ENCODE measurements at regions not wholly inside any gene's neighbourhood (a gene's known extent, or its start where the extent isn't known, plus 50 kb on each side); places are given as distances from the start of the nearest gene placed in this dataset.
"Not testable (repeated sequence)": the region's sequence is repeated elsewhere in the genome, so short reads cannot be mapped to it uniquely, and the experiment has no call there.

DNA sequence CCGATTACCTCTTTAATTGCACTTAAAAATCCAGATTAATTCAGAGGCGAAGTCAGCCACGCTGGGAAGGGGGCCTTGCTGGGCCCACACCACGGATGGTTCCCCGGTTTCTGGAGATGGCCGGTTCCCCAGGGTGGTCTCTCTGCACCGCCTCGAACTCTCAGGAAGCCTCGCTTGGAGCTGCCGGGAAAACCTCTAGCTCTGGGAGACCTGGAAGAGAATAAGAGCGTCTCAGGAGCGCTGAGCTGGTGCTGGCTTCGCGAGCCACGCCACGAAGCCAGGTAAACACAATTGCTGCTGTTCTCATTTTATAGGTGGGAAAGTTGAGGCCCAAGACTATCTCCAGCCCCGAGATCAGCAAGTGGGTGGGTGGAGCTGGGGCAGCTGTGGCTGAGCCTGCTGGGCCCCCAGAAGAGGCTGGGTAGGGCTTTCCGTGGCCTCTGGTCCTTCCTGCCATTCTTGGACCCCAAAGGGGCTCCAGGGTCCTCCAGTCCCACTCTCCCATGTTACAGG, 110.4 kb downstream of the MICALL2 start:
- no peaks in the 10 kb centered on the region for H3K9me3 Mint-ChIP-seq
- intact Hi-C loops (cut with micrococcal nuclease): no loop called here
- no peak overlapping the region for H3K4me3 Mint-ChIP-seq
- H3K36me3 Mint-ChIP-seq (ENCODE audit: low read depth): no peaks in the 10 kb centered on the region
- H3K27me3 Mint-ChIP-seq: no peaks in the 10 kb centered on the region
- H3K27ac Mint-ChIP-seq: no peak overlapping the region
- no peak for DNase-seq
- H3K4me1 Mint-ChIP-seq: no peaks in the 10 kb centered on the region

DNA sequence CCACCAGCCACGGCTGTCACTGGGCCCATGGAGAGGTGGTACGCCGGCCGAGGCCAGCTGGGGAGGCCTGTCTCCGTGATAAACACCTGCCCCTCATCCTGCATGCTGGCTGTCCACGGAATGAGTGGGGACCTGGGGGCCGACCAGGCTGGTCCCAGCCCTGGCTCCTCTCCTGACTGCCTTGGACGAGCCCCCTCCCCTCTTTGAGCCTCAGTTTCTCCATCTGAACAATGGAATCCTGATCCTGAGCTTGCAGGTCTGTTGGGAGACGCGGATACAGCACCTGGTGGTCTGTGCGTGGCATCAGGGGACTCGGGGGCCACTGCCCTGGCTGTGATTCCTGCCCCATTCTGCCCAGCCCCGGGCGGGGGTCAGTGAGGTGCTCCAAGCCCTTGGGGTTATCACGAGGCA, 109.9 kb downstream of the MICALL2 start:
- intact Hi-C loops (cut with micrococcal nuclease): no loop called here
- H3K36me3 Mint-ChIP-seq (ENCODE audit: low read depth): no peaks in the 10 kb centered on the region

GRCh38 chr7:1351881-1352625, 107.2 kb downstream of the MICALL2 start:
- no peak overlapping the region for H3K4me3 Mint-ChIP-seq
- DNase-seq: no peak
- no peaks in the 10 kb centered on the region for H3K9me3 Mint-ChIP-seq
- H3K36me3 Mint-ChIP-seq (ENCODE audit: low read depth): no peaks in the 10 kb centered on the region
- H3K27me3 Mint-ChIP-seq: no peaks in the 10 kb centered on the region
- H3K27ac Mint-ChIP-seq: no peak overlapping the region
- no peaks in the 10 kb centered on the region for H3K4me1 Mint-ChIP-seq
- intact Hi-C loops (cut with micrococcal nuclease): no loop called here

More for the DNA sequence above, 109.9 kb downstream of the MICALL2 start:
- H3K27me3 Mint-ChIP-seq: no peaks in the 10 kb centered on the region
- H3K4me1 Mint-ChIP-seq: no peaks in the 10 kb centered on the region
- H3K9me3 Mint-ChIP-seq: no peaks in the 10 kb centered on the region
- no peak overlapping the region for H3K27ac Mint-ChIP-seq
- no peak for DNase-seq
- no peak overlapping the region for H3K4me3 Mint-ChIP-seq

DNA sequence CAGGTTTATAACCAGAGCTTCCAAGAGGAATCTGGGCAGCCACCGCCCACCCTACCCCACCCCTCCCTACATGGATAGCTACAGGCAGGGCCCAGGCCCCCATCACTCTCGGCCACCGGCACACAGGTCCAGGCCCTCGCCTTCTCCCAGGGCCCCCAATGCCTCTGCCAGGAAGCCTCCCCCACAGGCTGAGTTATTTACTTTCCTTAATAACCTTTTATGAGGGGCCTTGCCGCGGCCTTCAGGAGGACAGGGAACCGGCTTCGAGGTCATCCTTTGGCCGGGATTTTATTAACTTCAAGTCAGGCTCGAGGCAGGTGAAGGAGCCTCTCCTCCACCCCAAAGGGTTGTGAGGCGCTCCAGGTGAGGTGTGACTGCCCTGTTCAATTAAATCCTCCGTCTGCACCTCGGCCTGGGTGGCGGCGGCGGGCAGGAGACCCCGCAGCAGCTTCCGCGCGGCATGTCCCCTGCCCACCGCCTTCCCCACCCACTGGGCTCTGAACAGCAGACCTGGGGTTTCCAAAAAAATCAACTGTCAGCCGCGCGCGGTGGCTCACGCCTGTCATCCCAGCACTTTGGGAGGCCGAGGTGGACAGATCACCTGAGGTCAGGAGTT, 106.5 kb downstream of the MICALL2 start:
- Mint-ChIP-seq H3K4me3 (no peak overlapping the region), H3K27me3 (no peaks in the 10 kb centered on the region), H3K27ac (no peak overlapping the region), H3K9me3 (no peaks in the 10 kb centered on the region), H3K4me1 (no peaks in the 10 kb centered on the region), H3K36me3 (ENCODE audit: low read depth) (no peaks in the 10 kb centered on the region)
- DNase-seq: no peak
- intact Hi-C loops (cut with micrococcal nuclease): no loop called here

- H3K9me3 Mint-ChIP-seq: no peaks in the 10 kb centered on the region
- H3K27ac Mint-ChIP-seq: no peak overlapping the region
- intact Hi-C loops (cut with micrococcal nuclease): no loop called here
- no peaks in the 10 kb centered on the region for H3K4me1 Mint-ChIP-seq
- DNase-seq: no peak
- H3K27me3 Mint-ChIP-seq: no peaks in the 10 kb centered on the region
- no peaks in the 10 kb centered on the region for H3K36me3 Mint-ChIP-seq (ENCODE audit: low read depth)
- H3K4me3 Mint-ChIP-seq: no peak overlapping the region
Observed at GRCh38 chr7:1354661-1355567, 104.4 kb downstream of the MICALL2 start.

DNA sequence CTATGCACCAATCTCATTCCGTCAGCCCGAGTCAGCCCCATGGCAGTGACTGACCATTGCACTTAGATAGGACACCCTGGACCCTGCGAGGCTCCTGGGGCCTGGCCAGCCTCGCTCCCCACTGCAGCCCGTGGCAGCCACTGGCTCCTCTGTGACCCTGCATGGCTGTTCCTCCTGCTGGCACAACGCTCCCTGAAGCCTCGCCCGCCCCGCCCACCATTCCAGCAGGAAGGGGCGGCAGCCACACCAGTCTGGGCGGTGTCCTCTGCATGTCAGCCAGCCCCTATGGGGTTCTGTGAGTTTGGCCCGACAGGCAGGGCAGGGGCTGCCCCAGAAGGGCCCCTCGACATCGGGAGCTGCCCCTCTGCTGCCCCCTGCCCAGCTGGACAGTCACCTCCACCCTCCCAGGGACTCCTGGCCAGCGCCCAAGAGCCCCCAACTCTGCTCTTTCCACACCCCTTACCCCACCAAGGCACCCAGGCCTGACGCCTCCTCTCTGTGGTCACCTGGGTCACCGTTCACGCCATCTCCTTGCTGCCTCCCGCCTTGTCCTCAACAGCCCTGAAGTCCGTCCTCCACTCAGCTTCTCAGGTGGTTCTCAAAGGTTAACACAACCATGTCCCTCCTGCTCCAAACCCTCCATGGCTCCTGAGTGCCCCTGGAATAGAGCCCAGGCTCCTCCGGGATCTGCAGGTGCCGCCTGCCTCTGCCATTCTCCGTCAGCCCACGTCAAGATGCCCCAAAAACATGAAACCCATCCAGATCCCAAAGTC, 103.5 kb downstream of the MICALL2 start:
- Mint-ChIP-seq H3K36me3 (ENCODE audit: low read depth) (no peaks in the 10 kb centered on the region), H3K4me3 (no peak overlapping the region), H3K27ac (no peak overlapping the region), H3K9me3 (no peaks in the 10 kb centered on the region), H3K4me1 (no peaks in the 10 kb centered on the region), H3K27me3 (no peaks in the 10 kb centered on the region)
- intact Hi-C loops (cut with micrococcal nuclease): no loop called here
- no peak for DNase-seq

GRCh38 chr7:1356853-1357252, 102.4 kb downstream of the MICALL2 start:
- H3K4me3 Mint-ChIP-seq; H3K4me1 Mint-ChIP-seq; H3K36me3 Mint-ChIP-seq (ENCODE audit: low read depth); H3K9me3 Mint-ChIP-seq; H3K27me3 Mint-ChIP-seq; intact Hi-C loops (cut with micrococcal nuclease); DNase-seq; H3K27ac Mint-ChIP-seq: not testable (repeated sequence)

DNA sequence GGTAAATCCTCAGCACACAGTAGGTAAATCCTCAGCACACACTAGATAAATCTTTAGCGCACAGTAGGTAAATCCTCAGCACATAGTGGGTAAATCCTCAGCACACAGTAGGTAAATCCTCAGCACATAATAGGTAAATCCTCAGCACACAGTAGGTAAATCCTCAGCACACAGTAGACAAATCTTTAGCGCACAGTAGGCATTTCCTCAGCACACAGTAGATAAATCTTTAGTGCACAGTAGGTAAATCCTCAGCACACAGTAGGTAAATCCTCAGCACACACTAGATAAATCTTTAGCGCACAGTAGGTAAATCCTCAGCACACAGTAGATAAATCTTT, 102.0 kb downstream of the MICALL2 start:
- H3K36me3 Mint-ChIP-seq (ENCODE audit: low read depth); H3K27ac Mint-ChIP-seq; DNase-seq; H3K27me3 Mint-ChIP-seq; H3K4me3 Mint-ChIP-seq; H3K9me3 Mint-ChIP-seq; intact Hi-C loops (cut with micrococcal nuclease); H3K4me1 Mint-ChIP-seq: not testable (repeated sequence)

- Mint-ChIP-seq H3K9me3 (no peaks in the 10 kb centered on the region), H3K27ac (no peak overlapping the region), H3K4me3 (no peak overlapping the region), H3K27me3 (no peaks in the 10 kb centered on the region), H3K4me1 (no peaks in the 10 kb centered on the region), H3K36me3 (ENCODE audit: low read depth) (no peaks in the 10 kb centered on the region)
- no peak for DNase-seq
- intact Hi-C loops (cut with micrococcal nuclease): no loop called here
Observed at GRCh38 chr7:1357601-1358271, 101.5 kb downstream of the MICALL2 start.

GRCh38 chr7:1358376-1359050, 100.8 kb downstream of the MICALL2 start:
- Mint-ChIP-seq H3K27me3 (no peaks in the 10 kb centered on the region), H3K4me1 (no peaks in the 10 kb centered on the region), H3K36me3 (ENCODE audit: low read depth) (no peaks in the 10 kb centered on the region), H3K4me3 (no peak overlapping the region), H3K9me3 (no peaks in the 10 kb centered on the region), H3K27ac (no peak overlapping the region)
- DNase-seq: no peak
- intact Hi-C loops (cut with micrococcal nuclease): no loop called here

- H3K36me3 Mint-ChIP-seq (ENCODE audit: low read depth): no peaks in the 10 kb centered on the region
- H3K9me3 Mint-ChIP-seq: no peaks in the 10 kb centered on the region
- no peaks in the 10 kb centered on the region for H3K27me3 Mint-ChIP-seq
- H3K27ac Mint-ChIP-seq: no peak overlapping the region
- H3K4me1 Mint-ChIP-seq: no peaks in the 10 kb centered on the region
- intact Hi-C loops (cut with micrococcal nuclease): no loop called here
- H3K4me3 Mint-ChIP-seq: no peak overlapping the region
- DNase-seq: no peak
Observed at GRCh38 chr7:1359051-1359400, 100.2 kb downstream of the MICALL2 start.

GRCh38 chr7:1359681-1360485, 99.4 kb downstream of the MICALL2 start:
- no peak for DNase-seq
- Mint-ChIP-seq H3K4me1 (no peaks in the 10 kb centered on the region), H3K4me3 (no peak overlapping the region), H3K27me3 (no peaks in the 10 kb centered on the region), H3K9me3 (no peaks in the 10 kb centered on the region), H3K27ac (no peak overlapping the region), H3K36me3 (ENCODE audit: low read depth) (no peaks in the 10 kb centered on the region)
- intact Hi-C loops (cut with micrococcal nuclease): no loop called here

Measured in activated CD4-positive, alpha-beta T cell treated with anti-CD3 and anti-CD28 coated beads, Interleukin-2, amount 10 ng/mL, durations not matched to agents 24 days and 14 days (primary cell).